NCI-H146 treated with DMSO at 0.1 percent for 48 hours (cell line): ENCODE measurements at regions not wholly inside any gene's neighbourhood (a gene's known extent, or its start where the extent isn't known, plus 50 kb on each side); places are given as distances from the start of the nearest gene placed in this dataset.

ENCODE experiments used
- DNase-seq: peaks from one replicate; lab custom pipeline; 2025; ENCODE audit not compliant: unreplicated experiment; lab: John Stamatoyannopoulos, UW

DNA sequence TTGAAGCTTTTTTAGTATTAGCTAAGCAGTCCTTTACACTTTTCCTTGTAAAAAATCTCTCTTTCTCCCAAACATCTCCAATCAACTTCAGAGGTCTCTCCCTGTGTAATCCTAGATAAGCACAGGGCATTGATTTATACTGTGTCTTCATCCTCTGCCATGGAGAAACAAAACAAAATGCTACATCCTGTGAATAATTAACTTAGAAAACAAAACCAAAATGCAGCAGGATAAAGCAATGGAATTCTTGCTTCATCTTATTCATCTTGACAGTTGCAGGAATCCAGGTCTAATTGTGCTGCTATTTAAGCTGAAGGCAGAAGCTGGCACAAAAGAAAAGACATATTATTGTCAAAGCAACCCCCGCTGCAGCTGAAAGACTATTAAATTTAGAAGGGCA lies 641.5 kb upstream of the SORCS1 start:
- no peak for DNase-seq

DNA sequence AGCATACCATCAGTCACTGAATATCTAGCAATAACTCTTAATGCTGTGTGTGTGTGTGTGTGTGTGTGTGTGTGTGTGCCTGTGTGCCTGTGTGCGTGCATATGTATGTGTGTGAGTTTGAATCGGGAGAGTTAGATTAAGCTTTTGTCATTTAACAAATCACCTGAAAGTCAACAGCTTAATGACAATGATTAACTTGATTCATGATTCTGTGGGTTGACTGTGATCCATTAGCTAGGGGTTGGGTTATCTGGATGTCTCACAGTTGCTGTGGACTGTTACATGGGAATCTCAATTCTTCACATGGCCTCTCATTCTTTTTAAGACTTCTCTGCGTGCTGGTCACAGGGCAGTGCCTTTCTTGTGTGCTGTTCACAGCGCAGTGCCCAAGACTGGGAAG lies 639.0 kb upstream of the SORCS1 start:
- no peak for DNase-seq

DNA sequence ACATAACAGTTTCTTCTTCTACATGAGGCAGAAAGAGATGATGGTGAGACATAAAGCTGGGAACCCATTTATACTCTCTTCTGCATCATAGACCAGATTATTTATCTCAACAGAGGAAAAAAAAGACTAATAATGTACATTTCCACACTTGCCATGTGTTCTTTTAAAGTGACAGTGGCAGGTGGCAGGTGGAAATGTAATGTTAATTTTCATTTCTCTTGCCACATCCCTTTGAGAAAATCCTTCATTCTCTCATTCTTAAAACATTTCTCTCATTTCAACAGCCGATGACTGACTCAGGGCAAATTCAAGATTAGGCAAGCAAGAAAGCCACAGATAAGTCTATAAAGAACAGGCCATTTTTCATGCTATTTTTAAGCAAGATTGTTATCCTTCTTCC lies 635.6 kb upstream of the SORCS1 start:
- DNase-seq, result no peak

DNA sequence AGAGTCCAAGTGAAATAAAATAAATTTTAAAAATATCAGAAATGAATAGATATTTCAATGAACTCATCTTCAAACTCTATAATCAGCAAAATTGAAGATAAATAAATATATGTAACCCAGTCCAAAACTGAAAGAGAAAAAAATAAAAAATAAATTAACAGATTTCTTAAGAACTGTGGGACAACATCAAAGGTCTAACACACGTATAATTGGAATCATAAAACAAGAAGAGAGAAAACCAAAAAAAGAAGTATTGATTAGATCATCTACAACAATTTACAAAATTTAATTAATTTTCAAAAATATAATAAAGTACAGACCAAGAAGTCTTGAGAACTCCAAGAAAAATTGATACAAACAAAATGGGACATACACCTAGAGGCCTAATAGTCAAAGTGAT lies 625.8 kb upstream of the SORCS1 start:
- no peak for DNase-seq

DNA sequence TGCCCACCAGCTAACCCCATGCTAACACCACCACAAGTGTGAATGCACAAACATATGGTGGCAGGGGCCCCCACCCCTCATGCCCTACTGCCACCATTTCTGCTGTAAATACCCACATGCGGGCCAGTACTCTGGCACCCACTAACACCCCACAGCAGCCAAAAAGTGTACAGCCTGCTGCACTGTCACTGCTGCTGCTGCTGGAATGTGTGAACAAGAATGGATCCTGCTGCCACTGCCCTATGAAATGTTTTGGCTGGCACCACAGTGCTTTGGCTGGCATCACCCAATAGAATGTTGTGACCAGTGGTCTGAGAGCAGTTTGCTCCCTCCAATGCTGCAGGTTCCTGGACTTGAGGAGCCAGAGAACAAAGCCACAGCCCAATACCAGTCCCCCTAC lies 606.6 kb upstream of the SORCS1 start:
- no peak for DNase-seq

DNA sequence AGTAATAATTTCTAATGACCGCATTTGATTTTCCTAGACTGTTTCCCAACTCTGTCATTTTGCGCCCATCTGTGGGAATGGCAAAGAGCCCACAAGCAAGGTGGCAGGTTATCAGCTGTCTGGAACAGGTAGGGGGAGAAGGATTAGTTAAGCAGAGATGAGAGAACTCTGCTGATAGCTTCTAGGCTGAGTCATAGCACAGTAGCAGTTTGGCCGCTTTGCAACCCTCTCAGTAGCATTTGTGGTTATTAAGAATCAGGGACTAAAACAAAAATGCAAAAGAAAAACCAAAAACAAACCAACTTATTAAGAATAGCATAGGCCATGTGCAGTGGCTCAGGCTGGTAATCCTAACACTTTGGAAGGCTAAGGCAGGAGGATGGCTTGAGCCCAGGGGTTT lies 602.7 kb upstream of the SORCS1 start:
- no peak for DNase-seq

DNA sequence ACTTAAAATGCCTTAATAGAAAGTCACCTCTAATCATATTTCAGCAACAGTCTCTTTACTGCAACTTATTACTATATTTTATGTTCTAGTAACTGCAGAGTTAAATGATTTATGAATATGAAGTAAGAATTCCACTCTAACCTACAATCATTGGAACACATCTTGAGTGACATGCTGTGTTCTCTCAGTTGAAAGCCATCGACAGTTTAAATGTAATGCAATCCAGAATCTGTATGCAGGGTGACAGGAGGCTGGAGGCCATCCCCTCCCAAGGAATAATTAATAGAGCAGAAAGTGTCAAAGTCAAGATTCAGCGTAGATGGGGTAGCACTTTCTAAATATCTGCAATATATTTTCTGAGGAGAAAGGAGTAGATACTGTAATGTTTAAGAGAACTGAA lies 590.3 kb upstream of the SORCS1 start:
- no peak for DNase-seq

DNA sequence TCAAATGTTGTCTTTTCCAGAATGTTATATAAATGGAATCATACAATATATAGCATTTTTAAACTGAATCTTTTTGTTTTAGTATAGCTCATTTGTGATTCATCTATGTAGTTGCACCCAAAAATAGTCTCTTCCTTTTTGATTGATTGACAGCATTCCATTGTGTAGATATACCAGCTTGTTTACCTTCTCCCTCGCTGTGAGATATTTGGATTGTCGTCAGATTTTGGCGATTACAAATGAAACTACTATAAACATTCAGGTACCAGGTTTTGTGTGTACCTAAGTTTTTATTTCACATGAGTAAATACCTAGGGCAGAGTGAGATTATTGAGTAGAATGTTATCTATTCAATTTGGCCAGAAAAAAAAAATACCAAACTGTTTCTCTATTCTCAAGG lies 584.7 kb upstream of the SORCS1 start:
- no peak for DNase-seq

DNA sequence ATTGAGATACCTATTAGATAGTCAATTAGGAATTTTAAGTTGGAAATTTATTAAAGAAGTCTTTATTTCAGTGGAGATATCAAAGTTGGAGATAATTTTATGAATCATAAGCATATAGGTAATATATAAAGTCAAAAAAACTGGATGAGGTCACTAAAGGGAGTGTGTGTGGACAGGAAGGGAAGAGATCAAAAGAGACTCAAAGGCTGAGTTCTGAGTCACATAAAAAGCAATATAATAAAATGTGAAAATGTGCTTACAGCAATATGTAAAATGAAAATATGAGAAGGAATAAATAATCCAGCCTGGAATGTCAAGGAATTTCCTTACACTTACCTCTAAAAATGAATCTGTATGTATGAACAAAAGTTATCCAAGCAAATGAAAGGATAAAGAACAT lies 583.3 kb upstream of the SORCS1 start:
- no peak for DNase-seq

DNA sequence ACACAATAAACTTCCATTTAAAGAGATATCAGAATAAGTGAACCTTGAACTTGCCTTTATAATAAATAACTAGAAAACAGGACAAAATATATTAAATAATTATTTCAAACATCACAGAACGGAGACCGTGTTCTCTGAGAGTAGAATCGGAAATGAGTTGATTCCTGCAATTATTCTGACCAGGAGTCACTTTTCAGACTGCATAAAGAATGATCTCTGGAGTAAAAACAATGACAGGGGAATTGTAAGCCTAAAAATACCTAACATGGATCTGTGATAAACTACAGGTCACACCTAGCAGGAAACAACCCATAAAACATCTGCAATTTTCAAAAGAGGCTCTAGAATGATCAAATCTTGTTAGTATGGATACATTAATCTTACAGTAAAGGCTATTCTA lies 577.5 kb upstream of the SORCS1 start:
- no peak for DNase-seq

DNA sequence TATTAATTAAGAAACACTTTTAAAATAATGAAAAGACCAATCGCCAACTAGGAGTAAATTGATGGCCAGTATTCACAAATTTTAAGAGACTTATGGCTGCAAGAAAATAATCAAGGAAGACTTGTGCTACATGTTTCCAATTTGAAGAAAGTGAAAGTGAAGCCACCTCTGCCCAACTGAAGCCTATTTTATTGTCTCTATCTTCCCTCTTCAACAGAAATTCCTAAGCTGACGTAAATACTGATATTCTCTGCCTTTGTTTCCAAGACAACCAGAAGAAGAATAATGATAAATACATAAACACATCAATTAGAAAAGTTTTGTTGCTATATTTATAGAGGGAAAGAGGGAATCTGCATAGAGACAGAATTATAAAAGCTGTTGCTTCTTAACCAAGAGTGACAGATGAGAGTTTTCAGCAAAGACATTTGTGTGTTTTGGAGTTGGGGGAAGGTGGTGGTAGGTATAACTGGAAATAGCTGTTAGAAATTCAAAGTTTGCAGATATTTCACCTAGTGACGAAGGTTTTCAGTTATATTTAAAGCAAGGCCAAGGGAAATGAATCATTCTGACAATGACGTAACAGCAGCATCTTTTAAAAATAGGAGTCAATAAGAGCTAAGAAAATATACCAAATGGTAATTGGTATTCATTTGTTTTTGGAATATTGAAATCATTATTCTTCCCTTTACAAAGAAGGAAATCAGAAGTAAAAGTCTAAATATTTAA lies 576.6 kb upstream of the SORCS1 start:
- no peak for DNase-seq

DNA sequence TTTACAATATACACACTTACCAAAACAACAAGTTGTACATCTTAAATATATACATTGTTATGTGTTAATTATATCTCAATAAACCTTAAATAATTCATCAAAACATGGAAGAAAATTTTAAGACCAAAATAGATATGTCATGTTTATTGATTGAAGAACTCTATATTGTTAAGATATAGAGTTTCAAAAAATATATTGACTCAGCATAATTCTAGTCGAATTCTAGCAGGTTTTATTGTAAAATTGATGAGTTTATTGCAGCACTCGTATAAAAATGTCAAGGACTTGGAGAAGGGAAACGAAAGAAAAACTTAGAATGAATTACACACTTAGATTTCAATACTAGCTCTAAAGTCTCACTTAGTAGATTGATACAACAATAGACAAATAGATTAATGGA lies 575.4 kb upstream of the SORCS1 start:
- no peak for DNase-seq

DNA sequence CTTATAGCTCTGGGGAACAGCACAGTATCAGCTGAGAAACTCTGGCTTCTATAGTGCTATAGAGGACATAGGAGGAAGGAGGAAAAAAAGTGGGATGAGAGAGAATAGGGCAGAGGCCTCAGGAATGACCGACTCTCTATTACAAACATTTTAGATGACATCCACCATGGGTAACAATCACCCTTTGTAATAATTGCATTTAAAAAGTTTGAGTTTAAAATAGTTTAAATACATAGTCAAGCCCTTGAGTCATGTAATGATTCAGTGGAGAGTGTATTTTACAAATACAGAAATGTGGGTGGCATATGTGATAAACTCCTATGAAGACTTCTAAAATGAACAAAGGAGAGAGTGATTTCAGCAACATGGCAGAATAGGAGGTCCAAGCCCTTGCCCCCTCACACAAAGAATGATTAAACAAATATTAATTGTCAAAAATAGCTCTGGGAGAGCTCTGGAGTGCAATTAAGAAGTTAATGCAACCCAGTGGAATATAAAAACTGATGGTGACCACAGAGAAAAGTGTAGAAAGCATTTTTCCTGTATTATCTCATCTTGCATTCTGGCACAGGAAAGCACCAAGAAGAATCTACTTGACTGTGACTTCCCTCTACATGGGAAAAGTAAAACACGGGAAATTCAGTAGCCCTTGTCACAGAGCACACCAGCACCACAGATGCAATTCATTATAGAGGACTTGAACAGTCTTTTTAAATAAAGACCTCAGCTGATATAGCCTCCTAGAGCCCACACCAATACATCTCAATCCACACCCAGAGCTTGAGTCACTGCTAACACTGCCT lies 569.0 kb upstream of the SORCS1 start:
- DNase-seq, result no peak

DNA sequence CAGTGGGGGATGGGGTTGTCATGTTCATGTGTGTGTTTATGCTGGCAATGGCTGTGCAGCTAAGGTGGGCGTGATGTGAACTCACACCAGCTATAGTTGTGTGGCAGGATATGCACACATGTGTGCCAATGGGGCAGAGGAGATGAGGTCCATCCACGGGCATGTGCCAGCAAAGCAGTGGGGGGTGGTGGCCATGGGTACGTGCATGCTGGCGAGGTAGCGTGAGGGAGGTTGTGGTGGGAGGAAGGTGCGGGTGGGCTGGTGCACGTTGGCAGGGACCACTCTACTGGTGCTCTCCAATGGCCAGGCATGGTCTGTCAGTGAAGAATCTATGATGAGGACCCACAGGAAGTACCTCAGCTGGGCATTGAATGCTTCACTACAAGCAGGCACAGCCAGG lies 567.5 kb upstream of the SORCS1 start:
- no peak for DNase-seq

DNA sequence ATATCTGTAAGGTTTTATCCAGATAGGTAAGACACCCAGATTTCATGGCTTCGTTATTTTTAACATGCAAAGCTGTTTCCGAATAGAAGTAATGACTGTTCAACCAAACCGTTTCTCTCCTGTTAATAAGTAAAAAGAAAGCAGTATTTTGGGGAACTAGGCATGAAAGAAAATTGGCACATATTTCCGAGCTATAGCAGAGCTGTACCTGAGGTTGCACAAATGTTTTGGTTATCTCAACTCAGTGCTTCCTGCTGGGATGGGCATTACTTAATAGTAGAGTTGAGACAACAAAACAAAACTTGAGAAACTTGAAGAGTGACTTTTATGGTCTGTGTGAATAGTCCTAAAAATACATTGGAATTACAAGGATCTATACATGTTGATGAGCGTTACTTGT lies 564.3 kb upstream of the SORCS1 start:
- DNase-seq, result no peak

DNA sequence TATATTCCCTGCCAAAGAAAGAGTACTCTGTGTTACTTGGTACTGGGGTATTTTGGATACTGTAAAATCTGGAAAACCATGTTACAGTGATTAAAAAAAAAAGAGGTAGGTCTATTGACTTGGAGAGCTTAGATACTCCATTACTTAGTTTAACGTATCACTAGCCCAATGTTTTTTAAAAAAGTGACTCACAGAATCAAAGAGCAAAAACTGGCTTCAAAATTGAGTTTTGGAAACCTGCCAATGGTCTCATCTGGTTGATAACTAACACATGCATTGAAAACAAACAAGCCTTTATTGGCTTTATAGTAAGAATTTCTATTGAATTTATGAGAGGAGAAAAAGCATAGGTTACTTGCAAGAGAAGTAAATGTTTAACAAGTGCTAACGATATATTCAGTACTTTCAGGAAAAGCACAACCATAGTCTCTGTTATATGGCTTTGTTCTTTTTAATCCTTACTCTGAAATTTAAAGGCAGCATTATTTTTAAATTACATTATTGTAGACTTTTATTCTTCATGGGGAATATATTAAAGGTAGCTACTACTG lies 563.3 kb upstream of the SORCS1 start:
- DNase-seq, result no peak

DNA sequence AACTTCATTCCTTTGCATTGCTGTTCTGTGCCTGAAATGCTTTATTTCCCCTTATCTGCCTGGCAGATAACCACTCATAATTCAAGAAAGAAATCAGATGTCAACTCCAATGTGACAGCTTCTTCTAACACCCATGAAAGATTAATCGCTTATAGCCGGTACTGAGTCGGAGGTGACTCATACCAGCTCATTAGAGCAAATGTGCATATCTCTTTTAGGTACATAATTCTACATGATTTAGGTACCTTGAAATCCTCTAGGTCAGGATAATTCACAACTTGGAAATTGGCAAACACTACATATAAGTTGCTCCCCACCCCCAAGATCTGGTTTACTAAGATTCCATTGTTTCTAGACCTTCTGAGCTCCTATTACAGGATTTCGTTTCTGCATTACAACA lies 554.4 kb upstream of the SORCS1 start:
- DNase-seq, result no peak

DNA sequence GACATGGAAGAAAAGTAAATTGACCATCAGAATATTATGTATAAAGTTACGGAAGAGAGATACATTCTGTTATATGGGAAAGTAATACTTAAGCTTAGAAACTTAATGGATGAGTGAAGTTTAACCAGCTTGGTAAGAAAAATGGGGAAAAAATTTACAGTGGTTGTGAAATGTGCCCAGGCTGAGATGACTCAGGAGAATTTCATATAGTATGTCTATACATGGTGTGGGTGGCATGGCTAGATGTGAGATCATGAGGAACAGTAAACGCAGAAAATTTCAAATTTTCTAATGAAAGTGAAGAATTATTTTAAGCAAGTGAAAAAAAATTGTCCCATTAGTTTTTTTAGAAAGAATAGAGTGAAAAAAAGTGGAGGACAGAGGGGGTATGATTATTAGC lies 552.5 kb upstream of the SORCS1 start:
- DNase-seq, result no peak

DNA sequence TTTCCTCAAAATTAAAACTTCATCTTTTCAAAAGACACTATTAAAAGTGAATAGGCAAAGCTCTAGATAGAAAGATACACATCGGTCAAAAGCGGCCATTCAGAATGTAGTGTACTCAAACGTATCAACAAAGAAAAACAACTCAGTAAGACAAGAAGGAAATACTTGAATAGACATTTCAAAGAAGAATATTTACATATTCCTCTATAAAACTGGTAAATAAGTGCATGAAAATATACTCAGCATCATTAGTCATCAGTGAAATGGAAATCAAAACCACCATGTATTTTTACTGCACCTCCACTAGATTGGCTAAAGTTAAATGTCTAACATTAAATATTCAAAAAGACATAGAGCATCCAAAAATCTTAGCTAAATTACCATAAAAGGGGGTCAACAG lies 551.1 kb upstream of the SORCS1 start:
- DNase-seq, result no peak

DNA sequence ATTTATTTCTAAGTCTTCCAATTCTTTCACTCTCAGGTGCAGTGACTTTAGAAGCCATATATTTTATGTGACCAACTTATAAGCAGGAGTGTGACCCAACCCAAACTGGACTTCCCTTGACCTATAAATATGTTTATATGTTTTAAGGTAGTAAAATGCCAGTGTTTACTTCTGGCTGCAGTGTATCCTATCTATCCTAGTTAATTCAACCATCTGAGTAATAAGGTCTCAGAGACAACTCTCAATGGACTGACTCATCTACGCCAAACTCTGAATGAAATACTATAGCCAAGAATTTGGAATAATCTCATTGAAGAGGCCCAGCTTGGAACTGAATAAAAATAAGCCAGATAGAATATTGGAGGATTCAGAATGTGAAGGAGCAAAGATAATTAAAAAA lies 544.5 kb upstream of the SORCS1 start:
- no peak for DNase-seq

DNA sequence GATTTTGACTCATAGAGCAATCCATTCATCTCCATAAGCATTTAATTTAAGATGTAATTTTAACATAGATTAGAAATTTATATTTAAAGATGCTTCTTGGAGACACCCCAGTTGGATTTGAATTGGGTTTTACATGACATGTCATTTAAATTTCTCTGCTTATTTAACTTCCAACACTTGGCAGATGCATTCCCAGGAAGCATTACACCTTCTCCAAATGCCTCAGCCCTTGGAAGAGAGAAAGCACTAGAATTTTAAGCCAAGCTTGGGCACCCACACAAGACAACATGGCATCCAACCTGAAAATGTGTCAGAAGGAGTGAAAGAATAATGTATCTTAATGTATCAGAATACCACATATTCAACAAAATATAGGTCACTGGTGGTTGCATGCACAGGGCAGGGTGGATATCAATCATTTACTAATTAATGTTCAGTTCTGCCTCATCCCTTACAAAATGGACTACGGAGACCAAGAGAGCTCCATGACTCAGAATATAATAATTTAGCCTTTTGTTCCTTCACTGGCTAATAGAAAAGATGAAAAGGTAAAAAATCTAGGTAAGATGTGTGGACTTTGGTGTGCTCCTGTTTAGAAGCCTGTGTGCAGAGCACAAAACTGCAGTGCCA lies 541.7 kb upstream of the SORCS1 start:
- DNase-seq, result no peak

DNA sequence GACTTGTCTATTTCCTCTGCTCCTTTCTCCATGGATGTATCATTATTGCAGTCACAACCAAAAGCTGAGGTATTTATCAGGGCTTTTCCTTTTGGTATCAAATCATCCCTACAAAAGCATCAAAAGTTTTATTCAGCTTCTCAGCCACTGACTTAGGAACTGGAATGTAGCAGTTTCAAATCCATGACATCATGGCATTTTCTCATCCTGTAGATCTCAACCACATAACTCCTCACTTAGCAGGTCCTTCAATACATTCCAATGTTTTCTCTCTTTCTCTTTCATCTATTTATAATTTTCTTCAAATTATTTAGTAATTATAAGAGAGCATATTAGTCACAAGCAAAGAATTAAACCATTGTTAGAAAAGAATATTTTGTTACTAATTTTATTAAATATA lies 537.4 kb upstream of the SORCS1 start:
- DNase-seq, result no peak
